K562 (cell line): ENCODE measurements at regions not wholly inside any gene's neighbourhood (a gene's known extent, or its start where the extent isn't known, plus 50 kb on each side); places are given as distances from the start of the nearest gene placed in this dataset.

Source experiments
- ARID4B ChIP-seq: sonication (generic); formaldehyde crosslinking; IDR thresholded peaks from 2 replicates; pipeline ENCODE4 v1.8.0; 2022; ENCODE audit warnings: mild to moderate bottlenecking, missing genetic modification reagents
- HDGF ChIP-seq: fragments of 450-650 bp; IDR thresholded peaks from 2 replicates; pipeline ENCODE4 v1.6.1; 2016
- PCBP2 ChIP-seq: fragments of 200-400 bp; formaldehyde crosslinking; IDR thresholded peaks from 2 replicates; pipeline ENCODE4 v1.6.1; 2018; ENCODE audit warnings: low read length, low read depth, mild to moderate bottlenecking, moderate library complexity; ENCODE audit not compliant: poor library complexity, severe bottlenecking
- RBM25 ChIP-seq: fragments of 200-400 bp; formaldehyde crosslinking; IDR thresholded peaks from 2 replicates; pipeline ENCODE4 v1.6.1; 2018; ENCODE audit warnings: low read length, low read depth, moderate library complexity; ENCODE audit not compliant: severe bottlenecking
- TRIM24 ChIP-seq, 2 experiments: fragments of 450-650 bp; IDR thresholded peaks; 2 replicates each; pipeline ENCODE4 v1.6.1; 2016
- ZEB2 ChIP-seq: fragments of 450-650 bp; IDR thresholded peaks from 2 replicates; pipeline ENCODE4 v1.6.1; 2016
- ZNF232 ChIP-seq: sonication (generic); formaldehyde crosslinking; IDR thresholded peaks from 2 replicates; pipeline ENCODE4 v1.8.0; 2022; ENCODE audit warnings: mild to moderate bottlenecking, missing genetic modification reagents
- ZNF696 ChIP-seq: fragments of 250-450 bp; sonication (Bioruptor Pico); conservative IDR thresholded peaks from 2 replicates; pipeline ENCODE4 v1.4.0; 2020; ENCODE audit warnings: mild to moderate bottlenecking, moderate library complexity
- ZNF778 ChIP-seq: fragments of 450-650 bp; formaldehyde crosslinking; IDR thresholded peaks from 2 replicates; pipeline ENCODE4 v1.4.0; 2020; ENCODE audit warnings: mild to moderate bottlenecking, moderate library complexity
- ZNF785 ChIP-seq: fragments of 250-450 bp; sonication (Bioruptor Pico); IDR thresholded peaks from 2 replicates; pipeline ENCODE4 v1.4.0; 2020; ENCODE audit warnings: mild to moderate bottlenecking
- TF ChIP-seq, protein P1 (sequence below), 2 experiments: fragments of 150-350 bp in 1 of 2; IDR thresholded peaks; 2 replicates each; pipeline ENCODE4 v1.6.1; 2012 to 2016; ENCODE audit warnings: low read depth in 2 of 2, low read length in 2 of 2, mild to moderate bottlenecking in 1 of 2, moderate library complexity in 1 of 2
- TF ChIP-seq, protein P2 (sequence below): sonication (generic); formaldehyde crosslinking; IDR thresholded peaks from 2 replicates; pipeline ENCODE4 v1.8.1; 2023; ENCODE audit warnings: missing genetic modification reagents, mild to moderate bottlenecking, borderline replicate concordance

DNA sequence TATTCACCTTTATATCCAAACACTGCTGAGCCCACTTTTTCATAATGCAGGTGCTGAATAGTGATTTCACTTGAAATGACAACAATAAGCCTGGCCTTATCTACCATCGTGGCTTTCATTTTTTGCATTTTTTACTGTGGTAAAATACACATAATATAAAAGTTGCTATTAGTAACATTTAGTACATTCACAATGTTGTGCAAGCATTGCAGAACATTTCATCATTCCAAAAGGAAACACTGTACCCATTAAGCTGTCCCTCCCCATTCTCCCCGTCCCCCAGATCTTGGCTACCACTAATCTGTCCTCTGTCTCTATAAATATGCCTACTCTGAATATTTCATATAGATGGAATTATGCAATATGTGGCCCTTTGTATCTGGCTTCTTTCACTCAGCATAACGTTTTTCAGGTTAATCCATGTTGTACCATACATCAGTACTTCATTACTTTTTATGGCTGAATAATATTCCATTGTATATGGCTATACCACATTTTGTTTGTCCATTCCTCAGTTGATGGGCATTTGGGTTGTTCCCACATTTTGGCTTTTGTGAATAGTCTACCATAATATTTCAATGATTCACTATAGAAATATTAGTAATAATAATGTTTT, 68.5 kb upstream of the ARID5B start (continued):
- TF ChIP-seq PCBP2 (no peak), RBM25 (peak; percentile 55), ZNF232 (no peak), ZNF785 (CRISPR knock-in tag) (no peak), HDGF (no peak), ZEB2 (no peak), ZNF778 (CRISPR knock-in tag) (no peak), ARID4B (CRISPR knock-in tag) (no peak), TRIM24 (IDR thresholded peaks at IDR 0.05) (peak; percentile 93 to 96), ZNF696 (CRISPR knock-in tag) (no peak)
- TF ChIP-seq, protein P1, sequence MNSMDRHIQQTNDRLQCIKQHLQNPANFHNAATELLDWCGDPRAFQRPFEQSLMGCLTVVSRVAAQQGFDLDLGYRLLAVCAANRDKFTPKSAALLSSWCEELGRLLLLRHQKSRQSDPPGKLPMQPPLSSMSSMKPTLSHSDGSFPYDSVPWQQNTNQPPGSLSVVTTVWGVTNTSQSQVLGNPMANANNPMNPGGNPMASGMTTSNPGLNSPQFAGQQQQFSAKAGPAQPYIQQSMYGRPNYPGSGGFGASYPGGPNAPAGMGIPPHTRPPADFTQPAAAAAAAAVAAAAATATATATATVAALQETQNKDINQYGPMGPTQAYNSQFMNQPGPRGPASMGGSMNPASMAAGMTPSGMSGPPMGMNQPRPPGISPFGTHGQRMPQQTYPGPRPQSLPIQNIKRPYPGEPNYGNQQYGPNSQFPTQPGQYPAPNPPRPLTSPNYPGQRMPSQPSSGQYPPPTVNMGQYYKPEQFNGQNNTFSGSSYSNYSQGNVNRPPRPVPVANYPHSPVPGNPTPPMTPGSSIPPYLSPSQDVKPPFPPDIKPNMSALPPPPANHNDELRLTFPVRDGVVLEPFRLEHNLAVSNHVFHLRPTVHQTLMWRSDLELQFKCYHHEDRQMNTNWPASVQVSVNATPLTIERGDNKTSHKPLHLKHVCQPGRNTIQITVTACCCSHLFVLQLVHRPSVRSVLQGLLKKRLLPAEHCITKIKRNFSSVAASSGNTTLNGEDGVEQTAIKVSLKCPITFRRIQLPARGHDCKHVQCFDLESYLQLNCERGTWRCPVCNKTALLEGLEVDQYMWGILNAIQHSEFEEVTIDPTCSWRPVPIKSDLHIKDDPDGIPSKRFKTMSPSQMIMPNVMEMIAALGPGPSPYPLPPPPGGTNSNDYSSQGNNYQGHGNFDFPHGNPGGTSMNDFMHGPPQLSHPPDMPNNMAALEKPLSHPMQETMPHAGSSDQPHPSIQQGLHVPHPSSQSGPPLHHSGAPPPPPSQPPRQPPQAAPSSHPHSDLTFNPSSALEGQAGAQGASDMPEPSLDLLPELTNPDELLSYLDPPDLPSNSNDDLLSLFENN (IDR thresholded peaks at IDR 0.05; ENCODE audit: low read depth in 2 of 2, low read length in 2 of 2) = no peak
- TF ChIP-seq, protein P2, sequence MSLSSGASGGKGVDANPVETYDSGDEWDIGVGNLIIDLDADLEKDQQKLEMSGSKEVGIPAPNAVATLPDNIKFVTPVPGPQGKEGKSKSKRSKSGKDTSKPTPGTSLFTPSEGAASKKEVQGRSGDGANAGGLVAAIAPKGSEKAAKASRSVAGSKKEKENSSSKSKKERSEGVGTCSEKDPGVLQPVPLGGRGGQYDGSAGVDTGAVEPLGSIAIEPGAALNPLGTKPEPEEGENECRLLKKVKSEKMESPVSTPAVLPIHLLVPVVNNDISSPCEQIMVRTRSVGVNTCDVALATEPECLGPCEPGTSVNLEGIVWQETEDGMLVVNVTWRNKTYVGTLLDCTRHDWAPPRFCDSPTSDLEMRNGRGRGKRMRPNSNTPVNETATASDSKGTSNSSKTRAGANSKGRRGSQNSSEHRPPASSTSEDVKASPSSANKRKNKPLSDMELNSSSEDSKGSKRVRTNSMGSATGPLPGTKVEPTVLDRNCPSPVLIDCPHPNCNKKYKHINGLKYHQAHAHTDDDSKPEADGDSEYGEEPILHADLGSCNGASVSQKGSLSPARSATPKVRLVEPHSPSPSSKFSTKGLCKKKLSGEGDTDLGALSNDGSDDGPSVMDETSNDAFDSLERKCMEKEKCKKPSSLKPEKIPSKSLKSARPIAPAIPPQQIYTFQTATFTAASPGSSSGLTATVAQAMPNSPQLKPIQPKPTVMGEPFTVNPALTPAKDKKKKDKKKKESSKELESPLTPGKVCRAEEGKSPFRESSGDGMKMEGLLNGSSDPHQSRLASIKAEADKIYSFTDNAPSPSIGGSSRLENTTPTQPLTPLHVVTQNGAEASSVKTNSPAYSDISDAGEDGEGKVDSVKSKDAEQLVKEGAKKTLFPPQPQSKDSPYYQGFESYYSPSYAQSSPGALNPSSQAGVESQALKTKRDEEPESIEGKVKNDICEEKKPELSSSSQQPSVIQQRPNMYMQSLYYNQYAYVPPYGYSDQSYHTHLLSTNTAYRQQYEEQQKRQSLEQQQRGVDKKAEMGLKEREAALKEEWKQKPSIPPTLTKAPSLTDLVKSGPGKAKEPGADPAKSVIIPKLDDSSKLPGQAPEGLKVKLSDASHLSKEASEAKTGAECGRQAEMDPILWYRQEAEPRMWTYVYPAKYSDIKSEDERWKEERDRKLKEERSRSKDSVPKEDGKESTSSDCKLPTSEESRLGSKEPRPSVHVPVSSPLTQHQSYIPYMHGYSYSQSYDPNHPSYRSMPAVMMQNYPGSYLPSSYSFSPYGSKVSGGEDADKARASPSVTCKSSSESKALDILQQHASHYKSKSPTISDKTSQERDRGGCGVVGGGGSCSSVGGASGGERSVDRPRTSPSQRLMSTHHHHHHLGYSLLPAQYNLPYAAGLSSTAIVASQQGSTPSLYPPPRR = no peak
